ENCODE measurements at regions not wholly inside any gene's neighbourhood (a gene's known extent, or its start where the extent isn't known, plus 50 kb on each side); places are given as distances from the start of the nearest gene placed in this dataset.

DNA sequence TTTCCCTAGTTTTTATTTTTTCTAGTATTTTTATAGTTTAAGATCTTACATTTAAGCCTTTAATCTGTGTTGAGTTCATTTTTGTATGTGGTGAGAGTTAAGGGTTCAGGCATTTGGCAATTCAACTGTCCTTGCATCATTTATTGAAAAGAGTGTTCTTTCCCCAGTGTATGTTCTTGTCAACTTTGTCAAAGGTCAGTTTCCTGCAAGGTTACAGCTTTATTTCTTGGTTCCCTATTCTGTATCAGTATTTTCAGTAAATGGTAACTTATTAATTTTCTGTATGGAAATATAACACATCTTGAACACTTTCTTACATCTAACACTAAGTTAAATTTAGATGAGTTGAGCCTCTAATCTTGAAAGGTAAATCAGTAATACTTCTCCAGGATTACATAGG lies 1770.1 kb downstream of the OTOL1 start:
- TF ChIP-seq POLR2A (IDR thresholded peaks at IDR 0.05) (no peak), POLR2AphosphoS5 (IDR thresholded peaks at IDR 0.05) (no peak), EP300 (IDR thresholded peaks at IDR 0.05) (no peak)
- TF ChIP-seq, protein P1, sequence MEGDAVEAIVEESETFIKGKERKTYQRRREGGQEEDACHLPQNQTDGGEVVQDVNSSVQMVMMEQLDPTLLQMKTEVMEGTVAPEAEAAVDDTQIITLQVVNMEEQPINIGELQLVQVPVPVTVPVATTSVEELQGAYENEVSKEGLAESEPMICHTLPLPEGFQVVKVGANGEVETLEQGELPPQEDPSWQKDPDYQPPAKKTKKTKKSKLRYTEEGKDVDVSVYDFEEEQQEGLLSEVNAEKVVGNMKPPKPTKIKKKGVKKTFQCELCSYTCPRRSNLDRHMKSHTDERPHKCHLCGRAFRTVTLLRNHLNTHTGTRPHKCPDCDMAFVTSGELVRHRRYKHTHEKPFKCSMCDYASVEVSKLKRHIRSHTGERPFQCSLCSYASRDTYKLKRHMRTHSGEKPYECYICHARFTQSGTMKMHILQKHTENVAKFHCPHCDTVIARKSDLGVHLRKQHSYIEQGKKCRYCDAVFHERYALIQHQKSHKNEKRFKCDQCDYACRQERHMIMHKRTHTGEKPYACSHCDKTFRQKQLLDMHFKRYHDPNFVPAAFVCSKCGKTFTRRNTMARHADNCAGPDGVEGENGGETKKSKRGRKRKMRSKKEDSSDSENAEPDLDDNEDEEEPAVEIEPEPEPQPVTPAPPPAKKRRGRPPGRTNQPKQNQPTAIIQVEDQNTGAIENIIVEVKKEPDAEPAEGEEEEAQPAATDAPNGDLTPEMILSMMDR (IDR thresholded peaks at IDR 0.05): no peak
